Activated T-helper 1 cell treated with anti-CD3 and anti-CD28 coated beads, Interleukin-12 subunit alpha, Interleukin-12 subunit beta, Interleukin-2, Interleukin-4 antibody, amounts not matched to agents 30 ng/mL and 10 ng/mL and 1 ng/mL, durations not matched to agents 14 hours and 24 hours and 36 hours (primary cell): ENCODE measurements at regions not wholly inside any gene's neighbourhood (a gene's known extent, or its start where the extent isn't known, plus 50 kb on each side); places are given as distances from the start of the nearest gene placed in this dataset.
"Not testable (repeated sequence)": the region's sequence is repeated elsewhere in the genome, so short reads cannot be mapped to it uniquely, and the experiment has no call there.

Experiments used
- DNase-seq: peaks from one replicate; pipeline ENCODE4 v3.0.0; 2021; ENCODE audit warnings: low spot score
- H3K27ac Mint-ChIP-seq: one replicate; pipeline ENCODE4 v1.8.0; 2021; ENCODE audit warnings: mild to moderate bottlenecking, mixed read lengths
- H3K27me3 Mint-ChIP-seq: one replicate; pipeline ENCODE4 v1.8.0; 2022; ENCODE audit warnings: mild to moderate bottlenecking, moderate library complexity, mixed read lengths; ENCODE audit not compliant: insufficient read depth
- H3K36me3 Mint-ChIP-seq: one replicate; pipeline ENCODE4 v1.8.0; 2021; ENCODE audit warnings: low read depth, mixed read lengths
- H3K4me1 Mint-ChIP-seq: one replicate; pipeline ENCODE4 v1.8.0; 2021; ENCODE audit warnings: low read depth, mixed read lengths
- H3K4me3 Mint-ChIP-seq: one replicate; pipeline ENCODE4 v1.8.0; 2021; ENCODE audit warnings: mild to moderate bottlenecking, moderate library complexity, mixed read lengths
- H3K9me3 Mint-ChIP-seq: one replicate; pipeline ENCODE4 v1.8.0; 2021; ENCODE audit warnings: mixed read lengths
- intact Hi-C: fragments of 100-400 bp; cut with micrococcal nuclease; formaldehyde crosslinking; loops from one replicate; pipeline ENCODE4 v1.15.1; 2024

DNA sequence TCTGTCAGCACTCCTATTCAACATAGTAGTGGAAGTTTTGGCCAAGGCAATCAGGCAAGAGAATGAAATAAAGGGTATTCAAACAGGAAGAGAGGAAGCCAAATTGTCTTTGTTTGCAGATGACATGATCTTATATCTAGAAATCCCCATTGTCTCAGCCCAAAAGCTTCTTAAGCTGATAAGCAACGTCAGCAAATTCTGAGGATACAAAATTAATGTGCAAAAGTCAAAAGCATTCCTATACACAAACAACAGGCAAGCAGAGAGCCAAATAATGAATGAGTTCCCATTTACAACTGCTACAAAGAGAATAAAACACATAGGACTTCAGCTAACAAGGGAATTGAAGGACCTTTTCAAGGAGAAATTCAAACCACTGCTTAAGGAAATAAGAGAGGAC, 280.4 kb upstream of the LUZP2 start:
- no peak overlapping the region for H3K27ac Mint-ChIP-seq
- intact Hi-C loops: no loop called here
- H3K27me3 Mint-ChIP-seq: no peaks in the 10 kb centered on the region
- H3K9me3 Mint-ChIP-seq: peaks cover 3% of the 10 kb centered on the region
- no peak for DNase-seq
- no peaks in the 10 kb centered on the region for H3K4me1 Mint-ChIP-seq
- no peak overlapping the region for H3K4me3 Mint-ChIP-seq
- H3K36me3 Mint-ChIP-seq: no peaks in the 10 kb centered on the region

GRCh38 chr11:24217319-24217718, 279.5 kb upstream of the LUZP2 start:
- H3K27ac Mint-ChIP-seq, H3K27me3 Mint-ChIP-seq, DNase-seq: not testable (repeated sequence)

DNA sequence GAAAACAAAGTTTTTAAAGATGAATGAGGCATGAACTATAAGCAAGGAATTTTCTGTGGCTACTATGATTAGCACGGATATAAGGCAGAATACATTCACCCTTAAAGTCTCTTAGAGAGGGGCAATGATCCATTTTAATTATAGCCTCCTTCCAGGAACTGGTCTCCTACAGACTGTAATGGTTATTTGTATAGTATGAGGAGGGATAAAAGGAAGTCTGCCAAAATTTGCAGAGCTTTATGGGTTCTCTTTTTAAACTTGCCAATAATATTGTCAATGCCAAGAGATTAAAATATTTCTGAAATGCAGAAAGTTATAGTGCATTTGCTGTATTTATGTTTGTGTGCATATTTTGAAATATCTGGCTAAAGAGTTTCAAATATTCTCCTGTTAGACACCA, 271.4 kb upstream of the LUZP2 start:
- Mint-ChIP-seq H3K36me3 (no peaks in the 10 kb centered on the region), H3K27ac (no peak overlapping the region), H3K9me3 (peaks cover 17% of the 10 kb centered on the region), H3K4me3 (no peak overlapping the region), H3K27me3 (no peaks in the 10 kb centered on the region), H3K4me1 (no peaks in the 10 kb centered on the region)
- DNase-seq: no peak
- intact Hi-C loops: no loop called here

More at GRCh38 chr11:24217319-24217718, 279.5 kb upstream of the LUZP2 start:
- intact Hi-C loops, H3K36me3 Mint-ChIP-seq, H3K4me1 Mint-ChIP-seq, H3K9me3 Mint-ChIP-seq, H3K4me3 Mint-ChIP-seq: not testable (repeated sequence)

DNA sequence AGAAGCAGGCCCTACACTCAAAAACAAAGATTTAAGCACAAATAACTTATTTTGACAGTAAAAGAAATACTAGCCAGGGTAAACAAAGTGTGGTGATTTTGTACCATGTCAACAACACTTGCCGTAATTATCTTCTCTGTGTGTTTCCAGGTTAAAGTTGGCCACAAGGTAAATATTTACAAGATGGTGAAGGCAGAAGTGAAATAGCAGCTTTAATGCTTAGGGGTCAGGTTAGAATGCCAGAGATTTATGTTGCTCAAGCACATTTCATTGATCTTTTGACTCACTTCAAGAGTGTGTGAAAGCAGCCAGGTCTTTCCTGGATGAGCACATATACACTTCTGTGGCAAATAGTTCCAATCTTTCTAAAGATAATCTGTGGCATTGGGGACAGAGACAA, 270.2 kb upstream of the LUZP2 start:
- intact Hi-C loops: no loop called here
- peaks cover 17% of the 10 kb centered on the region for H3K9me3 Mint-ChIP-seq
- no peak overlapping the region for H3K4me3 Mint-ChIP-seq
- no peaks in the 10 kb centered on the region for H3K27me3 Mint-ChIP-seq
- no peaks in the 10 kb centered on the region for H3K4me1 Mint-ChIP-seq
- H3K36me3 Mint-ChIP-seq: no peaks in the 10 kb centered on the region
- DNase-seq: no peak
- H3K27ac Mint-ChIP-seq: no peak overlapping the region

GRCh38 chr11:24233041-24233440, 263.8 kb upstream of the LUZP2 start:
- Mint-ChIP-seq H3K4me1 (no peaks in the 10 kb centered on the region), H3K27ac (no peak overlapping the region), H3K36me3 (no peaks in the 10 kb centered on the region), H3K9me3 (peaks cover 9% of the 10 kb centered on the region), H3K4me3 (no peak overlapping the region), H3K27me3 (no peaks in the 10 kb centered on the region)
- no peak for DNase-seq
- intact Hi-C loops: no loop called here

GRCh38 chr11:24234822-24235508, 261.9 kb upstream of the LUZP2 start:
- H3K9me3 Mint-ChIP-seq: no peaks in the 10 kb centered on the region
- H3K27me3 Mint-ChIP-seq: no peaks in the 10 kb centered on the region
- no peak for DNase-seq
- no peaks in the 10 kb centered on the region for H3K36me3 Mint-ChIP-seq
- H3K4me1 Mint-ChIP-seq: no peaks in the 10 kb centered on the region
- no peak overlapping the region for H3K4me3 Mint-ChIP-seq
- intact Hi-C loops: no loop called here
- no peak overlapping the region for H3K27ac Mint-ChIP-seq

DNA sequence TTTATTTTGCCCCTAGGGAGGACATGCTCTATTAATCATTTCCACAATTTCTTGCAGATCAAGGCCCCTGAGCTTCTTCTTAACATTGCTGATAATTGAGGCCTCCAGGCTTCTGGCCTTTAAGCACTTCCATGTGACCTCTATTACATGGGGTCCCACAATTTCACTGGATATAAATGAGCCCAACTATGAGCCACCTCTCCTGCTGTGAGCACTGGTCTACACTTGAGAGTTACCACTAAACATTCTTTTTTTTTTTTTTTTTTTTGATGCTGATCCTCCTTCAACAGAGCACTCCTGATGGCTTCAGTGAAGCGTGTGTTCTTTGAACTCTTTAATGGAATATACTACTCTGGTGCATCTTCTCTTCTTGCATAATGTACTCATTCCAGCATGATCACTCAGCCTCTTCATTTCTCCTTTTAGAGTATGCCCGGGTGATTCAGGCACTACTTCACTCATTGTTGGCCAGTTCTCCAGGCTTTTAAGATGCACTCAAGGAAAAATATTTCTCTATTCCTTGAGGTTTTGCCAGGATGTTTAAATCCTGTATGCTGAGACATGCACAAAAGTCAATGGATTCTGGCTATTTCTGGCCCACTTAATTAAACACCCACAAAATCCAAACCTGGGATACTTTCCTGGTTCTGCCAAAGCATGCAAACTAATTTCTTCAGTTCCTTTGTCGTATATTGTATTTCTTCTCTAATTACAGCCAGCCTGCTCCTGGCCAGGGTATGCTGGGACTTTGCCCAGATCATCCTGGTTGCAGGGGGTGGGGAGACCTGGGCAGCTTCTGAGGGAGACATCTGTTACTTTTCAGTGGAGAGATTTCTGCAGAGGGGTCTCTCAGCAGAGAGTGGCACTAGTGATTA, 257.8 kb upstream of the LUZP2 start:
- intact Hi-C loops: no loop called here
- Mint-ChIP-seq H3K9me3 (no peaks in the 10 kb centered on the region), H3K4me1 (no peaks in the 10 kb centered on the region), H3K4me3 (no peak overlapping the region), H3K36me3 (no peaks in the 10 kb centered on the region), H3K27ac (no peak overlapping the region), H3K27me3 (no peaks in the 10 kb centered on the region)
- DNase-seq: no peak

GRCh38 chr11:24239930-24240329, 256.9 kb upstream of the LUZP2 start:
- Mint-ChIP-seq H3K27ac (no peak overlapping the region), H3K9me3 (no peaks in the 10 kb centered on the region), H3K4me3 (no peak overlapping the region), H3K27me3 (no peaks in the 10 kb centered on the region), H3K36me3 (no peaks in the 10 kb centered on the region), H3K4me1 (no peaks in the 10 kb centered on the region)
- intact Hi-C loops: no loop called here
- DNase-seq: no peak

- H3K27me3 Mint-ChIP-seq: no peaks in the 10 kb centered on the region
- no peaks in the 10 kb centered on the region for H3K4me1 Mint-ChIP-seq
- no peak for DNase-seq
- H3K27ac Mint-ChIP-seq: no peak overlapping the region
- no peak overlapping the region for H3K4me3 Mint-ChIP-seq
- H3K9me3 Mint-ChIP-seq: no peaks in the 10 kb centered on the region
- intact Hi-C loops: no loop called here
- no peaks in the 10 kb centered on the region for H3K36me3 Mint-ChIP-seq
Measured at GRCh38 chr11:24240496-24241175, 256.2 kb upstream of the LUZP2 start.

DNA sequence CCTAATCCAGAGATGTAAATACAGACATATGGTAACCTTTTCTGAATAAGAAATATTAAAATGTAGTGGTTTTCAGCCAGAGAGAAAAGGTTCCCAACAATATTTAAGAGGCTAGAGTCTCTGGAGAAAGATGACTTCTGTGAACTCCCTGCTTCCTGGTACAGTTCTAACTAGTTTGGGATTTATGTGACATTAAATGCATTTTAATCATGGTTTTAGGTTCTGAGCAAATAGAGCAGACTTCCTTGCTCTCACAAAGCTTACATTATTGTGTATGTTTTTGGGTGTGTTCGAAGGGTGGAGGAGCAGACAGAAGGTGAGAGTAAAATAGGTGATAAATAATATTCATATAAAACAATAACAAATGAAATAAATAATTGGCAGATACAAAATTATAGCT, 250.1 kb upstream of the LUZP2 start:
- no peaks in the 10 kb centered on the region for H3K9me3 Mint-ChIP-seq
- intact Hi-C loops: no loop called here
- no peak overlapping the region for H3K4me3 Mint-ChIP-seq
- no peaks in the 10 kb centered on the region for H3K27me3 Mint-ChIP-seq
- no peaks in the 10 kb centered on the region for H3K4me1 Mint-ChIP-seq
- no peaks in the 10 kb centered on the region for H3K36me3 Mint-ChIP-seq
- no peak for DNase-seq
- H3K27ac Mint-ChIP-seq: no peak overlapping the region

GRCh38 chr11:24247846-24248245, 249.0 kb upstream of the LUZP2 start:
- Mint-ChIP-seq H3K4me3 (no peak overlapping the region), H3K36me3 (no peaks in the 10 kb centered on the region), H3K4me1 (no peaks in the 10 kb centered on the region), H3K9me3 (no peaks in the 10 kb centered on the region), H3K27me3 (no peaks in the 10 kb centered on the region), H3K27ac (no peak overlapping the region)
- no peak for DNase-seq
- intact Hi-C loops: no loop called here

DNA sequence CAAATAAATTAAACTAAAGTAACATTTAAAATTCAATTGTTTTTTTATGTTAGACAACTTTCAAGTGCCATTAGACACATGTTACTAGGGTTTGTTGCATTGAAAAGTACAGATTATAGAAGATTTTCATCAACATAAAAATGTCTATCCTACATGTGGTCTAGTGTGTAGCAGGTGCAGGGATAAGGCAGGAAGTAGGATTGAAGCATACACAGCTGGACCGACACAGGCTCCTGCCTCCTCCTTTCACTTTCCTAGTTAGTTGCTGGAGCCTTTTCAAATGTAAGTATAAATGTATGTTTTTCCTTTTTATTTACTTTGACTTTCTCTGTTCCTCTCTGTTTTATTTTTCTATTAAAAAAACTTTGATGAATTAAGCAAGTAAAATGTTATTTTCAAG, 246.9 kb upstream of the LUZP2 start:
- no peak overlapping the region for H3K27ac Mint-ChIP-seq
- DNase-seq: no peak
- no peaks in the 10 kb centered on the region for H3K27me3 Mint-ChIP-seq
- no peak overlapping the region for H3K4me3 Mint-ChIP-seq
- H3K9me3 Mint-ChIP-seq: no peaks in the 10 kb centered on the region
- no peaks in the 10 kb centered on the region for H3K36me3 Mint-ChIP-seq
- H3K4me1 Mint-ChIP-seq: no peaks in the 10 kb centered on the region
- intact Hi-C loops: no loop called here

DNA sequence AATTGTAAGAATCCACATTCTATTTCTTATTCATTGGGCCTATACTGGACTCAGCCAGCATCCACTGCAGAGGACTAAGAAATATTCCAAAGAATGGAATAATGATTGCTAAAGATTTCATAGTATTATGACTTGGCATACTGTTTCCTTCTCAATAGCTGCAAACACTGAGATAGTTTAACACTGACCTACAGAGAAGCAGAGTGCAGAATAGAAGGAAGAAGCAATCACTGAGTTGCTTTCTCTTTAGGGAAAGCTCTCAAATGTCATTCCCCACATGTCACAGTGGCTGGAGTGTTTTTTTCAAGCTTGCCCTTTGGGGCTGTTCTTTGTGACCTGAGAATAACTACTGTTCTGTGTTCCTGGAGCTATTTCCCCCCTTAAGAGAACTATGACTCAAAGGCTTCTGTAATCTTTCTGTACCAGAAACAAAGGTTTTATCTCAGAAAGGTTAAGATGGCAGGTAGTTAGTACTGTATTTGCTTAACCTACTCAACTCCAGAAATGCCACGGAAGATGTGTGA, 243.6 kb upstream of the LUZP2 start:
- Mint-ChIP-seq H3K9me3 (no peaks in the 10 kb centered on the region), H3K36me3 (no peaks in the 10 kb centered on the region), H3K4me3 (no peak overlapping the region), H3K27ac (no peak overlapping the region), H3K27me3 (no peaks in the 10 kb centered on the region), H3K4me1 (no peaks in the 10 kb centered on the region)
- no peak for DNase-seq
- intact Hi-C loops: no loop called here
